ENCODE measurements at regions not wholly inside any gene's neighbourhood (a gene's known extent, or its start where the extent isn't known, plus 50 kb on each side); places are given as distances from the start of the nearest gene placed in this dataset.

DNA sequence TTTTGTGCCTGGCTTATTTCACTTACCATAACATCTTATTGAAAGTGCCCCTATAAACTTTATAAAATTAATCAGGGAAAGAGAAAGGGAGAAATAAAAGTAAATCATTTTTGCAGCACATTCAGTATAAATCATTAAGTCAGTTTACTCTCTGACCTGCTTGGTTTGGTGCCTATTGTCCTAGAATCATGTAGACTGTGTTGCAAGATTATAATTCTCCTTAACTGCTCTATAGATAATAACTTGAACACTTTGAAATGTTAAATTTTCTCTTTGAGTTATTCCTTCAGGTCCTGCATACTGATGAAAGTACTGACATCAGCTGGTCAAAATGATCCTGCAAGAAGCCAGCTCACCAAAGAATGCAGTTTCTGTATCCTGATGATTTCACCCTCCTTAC is 969.6 kb upstream of the GJE1 start:
- Mint-ChIP-seq H3K27me3 (no peaks in the 10 kb centered on the region), H3K4me3 (no peak overlapping the region)

DNA sequence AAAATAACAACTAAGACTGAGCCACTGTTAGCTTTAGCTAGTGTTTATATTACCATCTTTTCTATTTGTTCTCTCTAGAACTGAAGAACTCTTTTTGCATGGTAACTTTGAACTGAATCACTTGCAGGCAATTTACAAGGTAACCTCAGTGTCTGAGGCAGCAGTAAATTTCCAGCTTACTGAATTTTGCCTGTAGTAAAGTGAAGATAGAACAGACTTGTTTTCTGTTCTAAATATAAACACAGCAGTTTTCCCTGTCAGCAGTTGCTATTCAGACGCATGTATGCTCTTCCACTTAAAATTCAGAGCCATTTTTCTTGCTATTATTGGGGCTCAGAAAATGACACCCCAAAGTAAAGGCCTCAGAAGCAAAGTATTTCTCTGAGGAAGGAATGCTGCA is 974.0 kb upstream of the GJE1 start:
- H3K36me3 Mint-ChIP-seq (ENCODE audit: low read depth): no peaks in the 10 kb centered on the region
- intact Hi-C loops (cut with micrococcal nuclease): no loop called here
- no peaks in the 10 kb centered on the region for H3K27me3 Mint-ChIP-seq
- no peak overlapping the region for H3K4me3 Mint-ChIP-seq
- H3K27ac Mint-ChIP-seq: no peak overlapping the region
- peaks cover 10% of the 10 kb centered on the region for H3K9me3 Mint-ChIP-seq
- no peaks in the 10 kb centered on the region for H3K4me1 Mint-ChIP-seq (ENCODE audit: low read depth)

More for the DNA sequence above, 969.6 kb upstream of the GJE1 start:
- Mint-ChIP-seq H3K4me1 (ENCODE audit: low read depth) (no peaks in the 10 kb centered on the region), H3K27ac (no peak overlapping the region), H3K9me3 (peaks cover 19% of the 10 kb centered on the region), H3K36me3 (ENCODE audit: low read depth) (no peaks in the 10 kb centered on the region)
- intact Hi-C loops (cut with micrococcal nuclease): no loop called here

DNA sequence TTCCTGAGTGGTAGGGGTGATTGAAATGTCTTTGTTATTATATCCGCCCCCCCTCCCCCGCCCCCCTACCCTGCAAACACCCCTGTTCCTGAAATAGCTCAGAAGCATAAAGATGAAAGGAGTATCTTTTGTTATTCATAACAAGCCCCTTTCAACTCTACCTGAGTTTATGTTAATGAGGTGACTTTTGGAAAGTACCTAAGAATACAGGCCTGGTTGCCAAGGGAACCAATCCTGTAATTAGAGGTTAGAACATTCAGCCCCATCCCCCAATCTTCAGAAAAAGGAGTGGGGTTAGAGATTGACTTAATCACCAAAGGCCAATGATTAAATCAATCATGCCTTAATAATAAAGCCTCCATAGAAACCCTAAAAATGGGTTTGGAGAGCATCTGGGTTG is 979.2 kb upstream of the GJE1 start:
- Mint-ChIP-seq H3K27me3 (no peaks in the 10 kb centered on the region), H3K27ac (no peak overlapping the region), H3K4me1 (ENCODE audit: low read depth) (no peaks in the 10 kb centered on the region), H3K9me3 (peaks cover 20% of the 10 kb centered on the region), H3K36me3 (ENCODE audit: low read depth) (no peaks in the 10 kb centered on the region), H3K4me3 (no peak overlapping the region)
- intact Hi-C loops (cut with micrococcal nuclease): no loop called here

GRCh38 chr6:141152951-141153350 is 979.8 kb upstream of the GJE1 start:
- no peak overlapping the region for H3K4me3 Mint-ChIP-seq
- intact Hi-C loops (cut with micrococcal nuclease): no loop called here

GRCh38 chr6:141151710-141152417 is 980.9 kb upstream of the GJE1 start:
- Mint-ChIP-seq H3K9me3 (peaks cover 28% of the 10 kb centered on the region), H3K27me3 (no peaks in the 10 kb centered on the region), H3K27ac (no peak overlapping the region), H3K4me3 (no peak overlapping the region), H3K36me3 (ENCODE audit: low read depth) (no peaks in the 10 kb centered on the region), H3K4me1 (ENCODE audit: low read depth) (no peaks in the 10 kb centered on the region)
- intact Hi-C loops (cut with micrococcal nuclease): no loop called here

More at GRCh38 chr6:141152951-141153350, 979.8 kb upstream of the GJE1 start:
- no peaks in the 10 kb centered on the region for H3K36me3 Mint-ChIP-seq (ENCODE audit: low read depth)
- H3K27ac Mint-ChIP-seq: no peak overlapping the region
- H3K4me1 Mint-ChIP-seq (ENCODE audit: low read depth): no peaks in the 10 kb centered on the region
- no peaks in the 10 kb centered on the region for H3K27me3 Mint-ChIP-seq
- H3K9me3 Mint-ChIP-seq: peaks cover 26% of the 10 kb centered on the region

- Mint-ChIP-seq H3K4me3 (no peak overlapping the region), H3K27ac (no peak overlapping the region), H3K36me3 (ENCODE audit: low read depth) (no peaks in the 10 kb centered on the region), H3K4me1 (ENCODE audit: low read depth) (no peaks in the 10 kb centered on the region), H3K9me3 (no peaks in the 10 kb centered on the region), H3K27me3 (no peaks in the 10 kb centered on the region)
- intact Hi-C loops (cut with micrococcal nuclease): no loop called here
Observed at GRCh38 chr6:141141870-141142269, 990.9 kb upstream of the GJE1 start.

DNA sequence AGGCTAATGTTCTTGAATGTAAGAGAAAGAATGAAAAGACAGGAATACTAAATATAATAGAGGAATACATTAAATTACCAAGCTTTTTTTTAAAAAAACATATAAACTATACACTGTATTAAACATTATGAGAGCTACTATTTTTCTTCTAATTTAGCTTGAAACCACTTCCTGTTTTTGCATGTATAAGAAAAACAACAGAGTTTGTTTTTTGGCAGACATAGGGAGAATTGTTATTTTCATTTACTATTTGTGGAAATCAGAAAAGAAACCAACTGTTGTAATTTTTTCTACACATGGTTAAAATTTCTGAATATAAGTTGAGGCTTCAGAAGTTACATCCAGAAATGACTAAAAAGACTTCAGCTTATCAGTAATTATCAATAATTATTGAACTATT is 991.8 kb upstream of the GJE1 start:
- no peak overlapping the region for H3K4me3 Mint-ChIP-seq
- H3K4me1 Mint-ChIP-seq (ENCODE audit: low read depth): no peaks in the 10 kb centered on the region
- H3K36me3 Mint-ChIP-seq (ENCODE audit: low read depth): no peaks in the 10 kb centered on the region
- no peaks in the 10 kb centered on the region for H3K27me3 Mint-ChIP-seq
- no peak overlapping the region for H3K27ac Mint-ChIP-seq
- no peaks in the 10 kb centered on the region for H3K9me3 Mint-ChIP-seq
- intact Hi-C loops (cut with micrococcal nuclease): no loop called here

DNA sequence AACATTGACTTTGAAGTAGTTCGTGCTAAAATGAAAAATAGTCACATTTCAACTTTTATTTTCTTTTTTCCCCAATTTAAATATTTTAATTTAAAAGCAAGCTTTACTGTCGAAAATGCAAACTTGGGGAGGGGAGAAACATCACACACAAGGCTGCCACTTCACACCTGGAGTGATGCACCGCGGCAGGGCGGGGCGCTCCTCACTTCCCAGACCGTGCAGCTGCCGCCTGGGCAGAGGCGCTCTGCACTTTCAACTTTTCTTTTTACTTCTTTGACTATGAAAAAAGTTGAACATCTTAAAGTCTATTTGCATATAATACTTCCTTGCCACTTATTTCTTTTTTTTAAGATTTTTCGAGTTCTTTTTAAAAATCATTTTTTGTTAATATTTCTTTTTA is 993.3 kb upstream of the GJE1 start:
- H3K27me3 Mint-ChIP-seq: no peaks in the 10 kb centered on the region
- no peaks in the 10 kb centered on the region for H3K36me3 Mint-ChIP-seq (ENCODE audit: low read depth)
- no peaks in the 10 kb centered on the region for H3K9me3 Mint-ChIP-seq
- intact Hi-C loops (cut with micrococcal nuclease): no loop called here
- no peaks in the 10 kb centered on the region for H3K4me1 Mint-ChIP-seq (ENCODE audit: low read depth)
- no peak overlapping the region for H3K4me3 Mint-ChIP-seq
- no peak overlapping the region for H3K27ac Mint-ChIP-seq

- H3K4me1 Mint-ChIP-seq (ENCODE audit: low read depth): no peaks in the 10 kb centered on the region
- H3K27me3 Mint-ChIP-seq: no peaks in the 10 kb centered on the region
- intact Hi-C loops (cut with micrococcal nuclease): no loop called here
- H3K27ac Mint-ChIP-seq: no peak overlapping the region
- no peaks in the 10 kb centered on the region for H3K9me3 Mint-ChIP-seq
- no peaks in the 10 kb centered on the region for H3K36me3 Mint-ChIP-seq (ENCODE audit: low read depth)
- H3K4me3 Mint-ChIP-seq: no peak overlapping the region
Observed at GRCh38 chr6:141134723-141135122, 998.0 kb upstream of the GJE1 start.

DNA sequence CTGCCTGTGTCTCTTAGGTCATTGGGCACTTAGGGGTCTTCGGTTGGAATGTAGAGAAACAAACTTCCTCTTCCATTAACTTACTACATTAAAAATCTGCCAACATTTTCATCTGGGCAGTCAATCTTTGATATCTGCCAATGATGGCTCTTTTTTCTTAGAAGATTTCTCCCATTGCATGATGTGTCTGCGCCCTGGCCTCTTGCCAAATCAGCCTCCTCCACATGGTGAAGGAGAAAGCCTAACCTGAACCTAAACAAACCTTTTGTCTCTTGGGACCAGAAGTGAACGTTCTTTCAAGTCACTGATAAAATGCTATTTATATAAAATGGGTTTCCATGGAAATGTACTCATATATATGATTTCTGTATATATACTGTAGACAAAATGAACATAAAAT is 998.9 kb upstream of the GJE1 start:
- Mint-ChIP-seq H3K4me1 (ENCODE audit: low read depth) (no peaks in the 10 kb centered on the region), H3K27ac (no peak overlapping the region), H3K4me3 (no peak overlapping the region), H3K9me3 (no peaks in the 10 kb centered on the region), H3K36me3 (ENCODE audit: low read depth) (no peaks in the 10 kb centered on the region), H3K27me3 (no peaks in the 10 kb centered on the region)
- intact Hi-C loops (cut with micrococcal nuclease): no loop called here

GRCh38 chr6:141133346-141133745 is 999.4 kb upstream of the GJE1 start:
- no peak overlapping the region for H3K4me3 Mint-ChIP-seq
- no peaks in the 10 kb centered on the region for H3K4me1 Mint-ChIP-seq (ENCODE audit: low read depth)
- no peak overlapping the region for H3K27ac Mint-ChIP-seq
- H3K27me3 Mint-ChIP-seq: no peaks in the 10 kb centered on the region
- intact Hi-C loops (cut with micrococcal nuclease): no loop called here
- H3K36me3 Mint-ChIP-seq (ENCODE audit: low read depth): no peaks in the 10 kb centered on the region
- H3K9me3 Mint-ChIP-seq: no peaks in the 10 kb centered on the region

DNA sequence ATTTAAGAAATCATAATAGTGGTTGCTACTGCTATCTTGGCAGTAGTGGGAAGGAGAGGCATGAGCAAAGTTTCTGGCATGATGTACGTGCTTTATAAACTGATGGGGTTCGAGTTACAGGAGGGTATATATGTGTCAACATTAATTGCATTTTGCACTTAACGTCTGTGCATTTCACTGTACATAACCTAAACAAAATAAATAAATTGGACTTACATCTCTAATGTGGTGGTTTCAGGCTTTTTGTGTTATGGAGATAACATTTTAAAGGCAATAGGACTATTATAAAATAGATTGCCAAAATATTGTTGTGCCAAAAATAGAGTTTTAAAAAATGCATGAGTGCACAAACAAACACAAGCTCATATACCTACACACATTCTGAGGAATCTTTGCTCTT is 1001.1 kb upstream of the GJE1 start:
- intact Hi-C loops (cut with micrococcal nuclease): no loop called here
- Mint-ChIP-seq H3K9me3 (no peaks in the 10 kb centered on the region), H3K4me1 (ENCODE audit: low read depth) (no peaks in the 10 kb centered on the region), H3K36me3 (ENCODE audit: low read depth) (no peaks in the 10 kb centered on the region), H3K27me3 (no peaks in the 10 kb centered on the region), H3K27ac (no peak overlapping the region), H3K4me3 (no peak overlapping the region)

GRCh38 chr6:141123497-141123896 is 1009.2 kb upstream of the GJE1 start:
- no peaks in the 10 kb centered on the region for H3K27me3 Mint-ChIP-seq
- no peaks in the 10 kb centered on the region for H3K4me1 Mint-ChIP-seq (ENCODE audit: low read depth)
- no peaks in the 10 kb centered on the region for H3K36me3 Mint-ChIP-seq (ENCODE audit: low read depth)
- no peak overlapping the region for H3K27ac Mint-ChIP-seq
- no peak overlapping the region for H3K4me3 Mint-ChIP-seq
- H3K9me3 Mint-ChIP-seq: peaks cover 9% of the 10 kb centered on the region
- intact Hi-C loops (cut with micrococcal nuclease): no loop called here

DNA sequence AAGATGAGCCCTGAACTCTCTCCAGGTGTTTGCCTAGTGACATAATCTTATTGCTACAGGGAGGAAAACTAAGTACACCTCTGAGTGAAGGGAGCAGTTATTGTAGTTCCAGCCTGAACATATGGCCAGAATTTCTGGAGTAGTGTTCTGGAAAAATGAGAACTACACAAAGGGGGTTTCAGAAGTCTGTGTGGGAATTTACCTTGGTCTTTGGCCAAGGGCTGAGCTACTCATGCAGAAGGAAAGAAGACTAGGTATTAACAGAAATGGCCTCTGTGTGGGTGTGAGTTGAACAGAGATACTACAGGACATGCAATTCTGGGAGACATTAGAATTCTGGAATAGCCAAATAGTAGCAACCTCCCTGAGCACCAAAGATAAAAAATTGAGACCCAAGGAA is 1009.7 kb upstream of the GJE1 start:
- H3K27me3 Mint-ChIP-seq: no peaks in the 10 kb centered on the region
- no peaks in the 10 kb centered on the region for H3K36me3 Mint-ChIP-seq (ENCODE audit: low read depth)
- no peak overlapping the region for H3K4me3 Mint-ChIP-seq
- intact Hi-C loops (cut with micrococcal nuclease): no loop called here
- peaks cover 9% of the 10 kb centered on the region for H3K9me3 Mint-ChIP-seq
- no peak overlapping the region for H3K27ac Mint-ChIP-seq
- no peaks in the 10 kb centered on the region for H3K4me1 Mint-ChIP-seq (ENCODE audit: low read depth)

- H3K36me3 Mint-ChIP-seq (ENCODE audit: low read depth): no peaks in the 10 kb centered on the region
- no peak overlapping the region for H3K4me3 Mint-ChIP-seq
- H3K27me3 Mint-ChIP-seq: no peaks in the 10 kb centered on the region
- H3K9me3 Mint-ChIP-seq: peaks cover 9% of the 10 kb centered on the region
- H3K27ac Mint-ChIP-seq: no peak overlapping the region
- intact Hi-C loops (cut with micrococcal nuclease): no loop called here
- H3K4me1 Mint-ChIP-seq (ENCODE audit: low read depth): no peaks in the 10 kb centered on the region
Observed at GRCh38 chr6:141118991-141119390, 1013.7 kb upstream of the GJE1 start.

Measured in dendritic cell treated with granulocyte-macrophage colony-stimulating factor and Interleukin-4, amounts not matched to agents 40 ng/mL and 50 ng/mL, for 4 days (primary cell).